GM23338 (cell line): ENCODE measurements at regions not wholly inside any gene's neighbourhood (a gene's known extent, or its start where the extent isn't known, plus 50 kb on each side); places are given as distances from the start of the nearest gene placed in this dataset.

Source experiments
- ATAC-seq: fragments of 200-7000 bp; cut with Tn5 transposase; 3 replicates; pipeline ENCODE4 v1.9.1; 2020
- DNase-seq: peaks from one replicate; pipeline ENCODE4 v3.0.0-alpha.2; 2015; ENCODE audit warnings: low spot score
- H2AFZ ChIP-seq: fragments of 200-600 bp; sonication (generic); 2 replicates; pipeline ENCODE4 v1.8.0; 2016; ENCODE audit warnings: antibody characterized with exemption, mild to moderate bottlenecking, moderate library complexity
- H3F3A ChIP-seq: fragments of 200-600 bp; sonication (generic); replicated peaks from 2 replicates; pipeline ENCODE4 v1.8.0; 2017; ENCODE audit warnings: antibody characterized with exemption, mixed run types, low read depth
- H3K27ac ChIP-seq: fragments of 200-600 bp; sonication (generic); 2 replicates; pipeline ENCODE4 v1.6.1; 2016; ENCODE audit warnings: low read depth
- H3K27me3 ChIP-seq: fragments of 200-600 bp; sonication (generic); 2 replicates; pipeline ENCODE4 v1.8.0; 2016; ENCODE audit warnings: mild to moderate bottlenecking, mixed run types, moderate library complexity; ENCODE audit not compliant: insufficient read depth
- H3K36me3 ChIP-seq: fragments of 200-600 bp; sonication (generic); 2 replicates; pipeline ENCODE4 v1.8.0; 2016; ENCODE audit warnings: mild to moderate bottlenecking; ENCODE audit not compliant: insufficient read depth
- H3K4me1 ChIP-seq: fragments of 200-600 bp; sonication (generic); 2 replicates; pipeline ENCODE4 v1.8.0; 2016; ENCODE audit warnings: mild to moderate bottlenecking, moderate library complexity; ENCODE audit not compliant: insufficient read depth
- H3K4me2 ChIP-seq: fragments of 200-600 bp; sonication (generic); 2 replicates; pipeline ENCODE4 v1.7.1; 2017; ENCODE audit warnings: mixed run types
- H3K4me3 ChIP-seq: fragments of 200-600 bp; sonication (generic); 2 replicates; pipeline ENCODE4 v1.6.1; 2016; ENCODE audit warnings: mixed run types
- H3K79me2 ChIP-seq: fragments of 200-600 bp; sonication (generic); replicated peaks from 2 replicates; pipeline ENCODE4 v1.8.0; 2017; ENCODE audit warnings: mild to moderate bottlenecking; ENCODE audit not compliant: insufficient read depth
- H3K9me2 ChIP-seq: fragments of 200-600 bp; sonication (generic); 2 replicates; pipeline ENCODE4 v1.8.0; 2017; ENCODE audit not compliant: insufficient read depth
- H4K20me1 ChIP-seq: fragments of 200-600 bp; sonication (generic); replicated peaks from 2 replicates; pipeline ENCODE4 v1.8.0; 2017; ENCODE audit warnings: mild to moderate bottlenecking; ENCODE audit not compliant: insufficient read depth
- H3K27ac Mint-ChIP-seq: 2 replicates; pipeline ENCODE4 v1.8.0; 2020; ENCODE audit warnings: inconsistent platforms, mild to moderate bottlenecking, moderate library complexity, mixed read lengths
- H3K27me3 Mint-ChIP-seq: 3 replicates; pipeline ENCODE4 v1.8.0; 2022; ENCODE audit warnings: low read depth, mild to moderate bottlenecking, moderate library complexity, mixed read lengths, inconsistent platforms; ENCODE audit not compliant: insufficient read depth, poor library complexity
- H3K36me3 Mint-ChIP-seq: 3 replicates; pipeline ENCODE4 v1.8.0; 2021; ENCODE audit warnings: low read depth, mild to moderate bottlenecking, inconsistent platforms, moderate library complexity, mixed read lengths
- H3K4me1 Mint-ChIP-seq: 3 replicates; pipeline ENCODE4 v1.8.0; 2020; ENCODE audit warnings: mild to moderate bottlenecking, inconsistent platforms, mixed read lengths
- H3K4me3 Mint-ChIP-seq: 3 replicates; pipeline ENCODE4 v1.8.0; 2021; ENCODE audit warnings: moderate library complexity, mild to moderate bottlenecking, inconsistent platforms, mixed read lengths
- H3K9me3 Mint-ChIP-seq: 3 replicates; pipeline ENCODE4 v1.8.0; 2020; ENCODE audit warnings: moderate library complexity, mild to moderate bottlenecking, inconsistent platforms, mixed read lengths
- CTCF ChIP-seq, 2 experiments: fragments of 200-600 bp in 1 of 2; sonication (generic) in 1 of 2; conservative IDR thresholded peaks; 2 replicates each; pipeline versions ENCODE4 v1.5.1 to v1.6.1; 2016 to 2017; ENCODE audit warnings: antibody characterized with exemption in 2 of 2, low read depth in 2 of 2, mild to moderate bottlenecking in 2 of 2, moderate library complexity in 1 of 2
- EZH2 ChIP-seq: fragments of 200-600 bp; sonication (generic); IDR thresholded peaks from one replicate; pipeline ENCODE4 v1.8.0; 2017; ENCODE audit warnings: antibody characterized with exemption, mild to moderate bottlenecking, low read depth; ENCODE audit not compliant: unreplicated experiment
- EZH2phosphoT487 ChIP-seq: fragments of 200-600 bp; sonication (generic); IDR thresholded peaks from one replicate; pipeline ENCODE4 v1.8.1; 2018; ENCODE audit warnings: antibody characterized with exemption; ENCODE audit not compliant: unreplicated experiment
- NANOG ChIP-seq: IDR thresholded peaks from 2 replicates; pipeline ENCODE4 v1.6.1; 2016; ENCODE audit warnings: antibody characterized with exemption, borderline replicate concordance
- POLR2AphosphoS5 ChIP-seq: IDR thresholded peaks from 2 replicates; pipeline ENCODE4 v1.6.1; 2016; ENCODE audit warnings: antibody characterized with exemption, low read depth
- STAT1 ChIP-seq: IDR thresholded peaks from one replicate; pipeline ENCODE4 v1.6.1; 2016; ENCODE audit warnings: antibody characterized with exemption; ENCODE audit not compliant: unreplicated experiment
- ZNF331 ChIP-seq: fragments of 250-450 bp; sonication (Bioruptor Pico); IDR thresholded peaks from 2 replicates; pipeline ENCODE4 v1.5.0; 2020; ENCODE audit warnings: low read depth, mild to moderate bottlenecking, moderate library complexity
- TF ChIP-seq, protein P1 (sequence below): IDR thresholded peaks from one replicate; pipeline ENCODE4 v1.6.1; 2018; ENCODE audit warnings: antibody characterized with exemption; ENCODE audit not compliant: unreplicated experiment
- TF ChIP-seq, protein P2 (sequence below): IDR thresholded peaks from 2 replicates; pipeline ENCODE4 v1.6.1; 2016; ENCODE audit warnings: antibody characterized with exemption
- TF ChIP-seq, protein P3 (sequence below): fragments of 250-450 bp; sonication (Bioruptor Pico); IDR thresholded peaks from 2 replicates; pipeline ENCODE4 v1.5.0; 2020; ENCODE audit warnings: mild to moderate bottlenecking, moderate library complexity

DNA sequence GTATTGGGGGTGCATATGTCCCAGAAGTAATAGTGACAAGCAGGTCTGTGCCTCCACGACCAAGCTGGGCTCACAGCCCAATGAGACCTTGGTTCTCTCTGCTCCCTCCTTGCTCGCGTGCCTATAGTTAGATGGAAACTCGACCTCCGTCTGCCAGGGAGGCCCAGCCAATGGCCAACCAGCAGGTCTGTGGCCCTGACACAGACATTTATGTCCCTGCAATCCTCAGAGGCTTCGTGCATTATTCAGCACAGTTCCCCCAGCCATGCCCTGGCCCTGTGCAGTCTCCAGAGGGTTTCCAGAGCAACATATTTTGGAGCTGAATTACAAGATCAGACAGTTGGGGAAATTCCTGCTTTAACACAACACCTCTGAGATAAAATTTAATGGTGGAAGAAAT, 105.1 kb downstream of the UQCRFS1 start (continued):
- TF ChIP-seq CTCF (conservative IDR thresholded peaks at IDR 0.05; ENCODE audit: low read depth in 2 of 2) (no peak), EZH2phosphoT487 (no peak), POLR2AphosphoS5 (no peak), NANOG (no peak), EZH2 (no peak), ZNF331 (no peak), STAT1 (no peak)
- TF ChIP-seq, protein P1, sequence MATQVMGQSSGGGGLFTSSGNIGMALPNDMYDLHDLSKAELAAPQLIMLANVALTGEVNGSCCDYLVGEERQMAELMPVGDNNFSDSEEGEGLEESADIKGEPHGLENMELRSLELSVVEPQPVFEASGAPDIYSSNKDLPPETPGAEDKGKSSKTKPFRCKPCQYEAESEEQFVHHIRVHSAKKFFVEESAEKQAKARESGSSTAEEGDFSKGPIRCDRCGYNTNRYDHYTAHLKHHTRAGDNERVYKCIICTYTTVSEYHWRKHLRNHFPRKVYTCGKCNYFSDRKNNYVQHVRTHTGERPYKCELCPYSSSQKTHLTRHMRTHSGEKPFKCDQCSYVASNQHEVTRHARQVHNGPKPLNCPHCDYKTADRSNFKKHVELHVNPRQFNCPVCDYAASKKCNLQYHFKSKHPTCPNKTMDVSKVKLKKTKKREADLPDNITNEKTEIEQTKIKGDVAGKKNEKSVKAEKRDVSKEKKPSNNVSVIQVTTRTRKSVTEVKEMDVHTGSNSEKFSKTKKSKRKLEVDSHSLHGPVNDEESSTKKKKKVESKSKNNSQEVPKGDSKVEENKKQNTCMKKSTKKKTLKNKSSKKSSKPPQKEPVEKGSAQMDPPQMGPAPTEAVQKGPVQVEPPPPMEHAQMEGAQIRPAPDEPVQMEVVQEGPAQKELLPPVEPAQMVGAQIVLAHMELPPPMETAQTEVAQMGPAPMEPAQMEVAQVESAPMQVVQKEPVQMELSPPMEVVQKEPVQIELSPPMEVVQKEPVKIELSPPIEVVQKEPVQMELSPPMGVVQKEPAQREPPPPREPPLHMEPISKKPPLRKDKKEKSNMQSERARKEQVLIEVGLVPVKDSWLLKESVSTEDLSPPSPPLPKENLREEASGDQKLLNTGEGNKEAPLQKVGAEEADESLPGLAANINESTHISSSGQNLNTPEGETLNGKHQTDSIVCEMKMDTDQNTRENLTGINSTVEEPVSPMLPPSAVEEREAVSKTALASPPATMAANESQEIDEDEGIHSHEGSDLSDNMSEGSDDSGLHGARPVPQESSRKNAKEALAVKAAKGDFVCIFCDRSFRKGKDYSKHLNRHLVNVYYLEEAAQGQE = no peak
- TF ChIP-seq, protein P2, sequence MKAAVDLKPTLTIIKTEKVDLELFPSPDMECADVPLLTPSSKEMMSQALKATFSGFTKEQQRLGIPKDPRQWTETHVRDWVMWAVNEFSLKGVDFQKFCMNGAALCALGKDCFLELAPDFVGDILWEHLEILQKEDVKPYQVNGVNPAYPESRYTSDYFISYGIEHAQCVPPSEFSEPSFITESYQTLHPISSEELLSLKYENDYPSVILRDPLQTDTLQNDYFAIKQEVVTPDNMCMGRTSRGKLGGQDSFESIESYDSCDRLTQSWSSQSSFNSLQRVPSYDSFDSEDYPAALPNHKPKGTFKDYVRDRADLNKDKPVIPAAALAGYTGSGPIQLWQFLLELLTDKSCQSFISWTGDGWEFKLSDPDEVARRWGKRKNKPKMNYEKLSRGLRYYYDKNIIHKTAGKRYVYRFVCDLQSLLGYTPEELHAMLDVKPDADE = no peak

DNA sequence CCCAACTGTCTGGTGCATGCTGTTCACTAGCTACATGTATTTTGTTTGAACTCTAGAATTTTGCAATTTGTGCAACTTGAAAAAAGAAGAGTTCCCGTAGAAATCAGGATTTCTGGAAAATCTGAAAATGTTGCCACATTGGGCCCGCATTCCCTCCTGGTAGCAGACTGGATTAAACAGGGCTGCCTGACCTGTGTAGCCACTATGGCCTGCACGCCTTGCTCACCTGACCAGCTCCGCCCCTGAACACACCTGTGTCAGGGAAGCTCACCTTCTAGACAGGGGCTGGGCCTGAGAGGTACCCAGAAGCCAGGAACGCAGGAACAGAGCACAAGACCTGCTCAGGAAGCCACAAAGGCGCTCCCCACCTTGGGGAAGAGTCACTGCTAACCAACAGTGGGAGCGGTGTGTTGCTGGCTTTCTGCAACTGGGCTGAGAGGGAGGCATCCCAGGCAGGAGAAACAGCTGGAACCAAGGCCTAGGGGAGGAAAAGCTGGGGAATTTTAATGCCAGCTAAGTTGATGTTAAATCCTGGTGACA, 106.5 kb downstream of the UQCRFS1 start:
- Mint-ChIP-seq H3K36me3 (no peaks in the 10 kb centered on the region; the same call in 2 of the 3 replicates), H3K4me3 (no peak overlapping the region), H3K27me3 (peaks cover 6% of the 10 kb centered on the region), H3K9me3 (peaks cover 5% of the 10 kb centered on the region; the same call in 2 of the 3 replicates), H3K27ac (no peak overlapping the region), H3K4me1 (peaks cover 6% of the 10 kb centered on the region; the same call in 1 of the 3 replicates)
- H3K27ac ChIP-seq = no peak overlapping the region
- no peaks in the 10 kb centered on the region for H3K36me3 ChIP-seq
- peak overlapping the region; percentile 56; the same call in 1 of the 2 replicates for H2AFZ ChIP-seq
- H3K79me2 ChIP-seq = no peaks in the 10 kb centered on the region
- H3K4me2 ChIP-seq = no peak overlapping the region
- no peaks in the 10 kb centered on the region for H3K4me1 ChIP-seq
- ATAC-seq = no peak
- H3F3A ChIP-seq = 0 out of 2 replicates have a peak, but pooled peaks cover 3% of the 10 kb centered on the region
- DNase-seq = no peak
- no peaks in the 10 kb centered on the region for H3K27me3 ChIP-seq
- H3K4me3 ChIP-seq = no peak overlapping the region
- H4K20me1 ChIP-seq = no peaks in the 10 kb centered on the region
- peaks cover 7% of the 10 kb centered on the region; the same call in 1 of the 2 replicates for H3K9me2 ChIP-seq
- TF ChIP-seq, protein P2 = no peak
- TF ChIP-seq, protein P3, sequence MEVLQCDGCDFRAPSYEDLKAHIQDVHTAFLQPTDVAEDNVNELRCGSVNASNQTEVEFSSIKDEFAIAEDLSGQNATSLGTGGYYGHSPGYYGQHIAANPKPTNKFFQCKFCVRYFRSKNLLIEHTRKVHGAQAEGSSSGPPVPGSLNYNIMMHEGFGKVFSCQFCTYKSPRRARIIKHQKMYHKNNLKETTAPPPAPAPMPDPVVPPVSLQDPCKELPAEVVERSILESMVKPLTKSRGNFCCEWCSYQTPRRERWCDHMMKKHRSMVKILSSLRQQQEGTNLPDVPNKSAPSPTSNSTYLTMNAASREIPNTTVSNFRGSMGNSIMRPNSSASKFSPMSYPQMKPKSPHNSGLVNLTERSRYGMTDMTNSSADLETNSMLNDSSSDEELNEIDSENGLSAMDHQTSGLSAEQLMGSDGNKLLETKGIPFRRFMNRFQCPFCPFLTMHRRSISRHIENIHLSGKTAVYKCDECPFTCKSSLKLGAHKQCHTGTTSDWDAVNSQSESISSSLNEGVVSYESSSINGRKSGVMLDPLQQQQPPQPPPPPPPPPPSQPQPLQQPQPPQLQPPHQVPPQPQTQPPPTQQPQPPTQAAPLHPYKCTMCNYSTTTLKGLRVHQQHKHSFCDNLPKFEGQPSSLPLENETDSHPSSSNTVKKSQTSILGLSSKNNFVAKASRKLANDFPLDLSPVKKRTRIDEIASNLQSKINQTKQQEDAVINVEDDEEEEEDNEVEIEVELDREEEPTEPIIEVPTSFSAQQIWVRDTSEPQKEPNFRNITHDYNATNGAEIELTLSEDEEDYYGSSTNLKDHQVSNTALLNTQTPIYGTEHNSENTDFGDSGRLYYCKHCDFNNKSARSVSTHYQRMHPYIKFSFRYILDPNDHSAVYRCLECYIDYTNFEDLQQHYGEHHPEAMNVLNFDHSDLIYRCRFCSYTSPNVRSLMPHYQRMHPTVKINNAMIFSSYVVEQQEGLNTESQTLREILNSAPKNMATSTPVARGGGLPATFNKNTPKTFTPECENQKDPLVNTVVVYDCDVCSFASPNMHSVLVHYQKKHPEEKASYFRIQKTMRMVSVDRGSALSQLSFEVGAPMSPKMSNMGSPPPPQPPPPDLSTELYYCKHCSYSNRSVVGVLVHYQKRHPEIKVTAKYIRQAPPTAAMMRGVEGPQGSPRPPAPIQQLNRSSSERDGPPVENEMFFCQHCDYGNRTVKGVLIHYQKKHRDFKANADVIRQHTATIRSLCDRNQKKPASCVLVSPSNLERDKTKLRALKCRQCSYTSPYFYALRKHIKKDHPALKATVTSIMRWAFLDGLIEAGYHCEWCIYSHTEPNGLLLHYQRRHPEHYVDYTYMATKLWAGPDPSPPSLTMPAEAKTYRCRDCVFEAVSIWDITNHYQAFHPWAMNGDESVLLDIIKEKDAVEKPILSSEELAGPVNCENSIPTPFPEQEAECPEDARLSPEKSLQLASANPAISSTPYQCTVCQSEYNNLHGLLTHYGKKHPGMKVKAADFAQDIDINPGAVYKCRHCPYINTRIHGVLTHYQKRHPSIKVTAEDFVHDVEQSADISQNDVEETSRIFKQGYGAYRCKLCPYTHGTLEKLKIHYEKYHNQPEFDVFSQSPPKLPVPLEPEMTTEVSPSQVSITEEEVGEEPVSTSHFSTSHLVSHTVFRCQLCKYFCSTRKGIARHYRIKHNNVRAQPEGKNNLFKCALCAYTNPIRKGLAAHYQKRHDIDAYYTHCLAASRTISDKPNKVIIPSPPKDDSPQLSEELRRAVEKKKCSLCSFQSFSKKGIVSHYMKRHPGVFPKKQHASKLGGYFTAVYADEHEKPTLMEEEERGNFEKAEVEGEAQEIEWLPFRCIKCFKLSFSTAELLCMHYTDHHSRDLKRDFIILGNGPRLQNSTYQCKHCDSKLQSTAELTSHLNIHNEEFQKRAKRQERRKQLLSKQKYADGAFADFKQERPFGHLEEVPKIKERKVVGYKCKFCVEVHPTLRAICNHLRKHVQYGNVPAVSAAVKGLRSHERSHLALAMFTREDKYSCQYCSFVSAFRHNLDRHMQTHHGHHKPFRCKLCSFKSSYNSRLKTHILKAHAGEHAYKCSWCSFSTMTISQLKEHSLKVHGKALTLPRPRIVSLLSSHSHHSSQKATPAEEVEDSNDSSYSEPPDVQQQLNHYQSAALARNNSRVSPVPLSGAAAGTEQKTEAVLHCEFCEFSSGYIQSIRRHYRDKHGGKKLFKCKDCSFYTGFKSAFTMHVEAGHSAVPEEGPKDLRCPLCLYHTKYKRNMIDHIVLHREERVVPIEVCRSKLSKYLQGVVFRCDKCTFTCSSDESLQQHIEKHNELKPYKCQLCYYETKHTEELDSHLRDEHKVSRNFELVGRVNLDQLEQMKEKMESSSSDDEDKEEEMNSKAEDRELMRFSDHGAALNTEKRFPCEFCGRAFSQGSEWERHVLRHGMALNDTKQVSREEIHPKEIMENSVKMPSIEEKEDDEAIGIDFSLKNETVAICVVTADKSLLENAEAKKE (CRISPR knock-in tag) = no peak
- TF ChIP-seq STAT1 = no peak
- TF ChIP-seq EZH2phosphoT487 = no peak
- TF ChIP-seq NANOG = no peak
